HuH-7 (cell line): ENCODE measurements at regions not wholly inside any gene's neighbourhood (a gene's known extent, or its start where the extent isn't known, plus 50 kb on each side); places are given as distances from the start of the nearest gene placed in this dataset.
"Not testable (repeated sequence)": the region's sequence is repeated elsewhere in the genome, so short reads cannot be mapped to it uniquely, and the experiment has no call there.

Experiments used
- DNase-seq: peaks from one replicate; pipeline ENCODE4 v3.0.0; 2011; ENCODE audit warnings: low spot score

DNA sequence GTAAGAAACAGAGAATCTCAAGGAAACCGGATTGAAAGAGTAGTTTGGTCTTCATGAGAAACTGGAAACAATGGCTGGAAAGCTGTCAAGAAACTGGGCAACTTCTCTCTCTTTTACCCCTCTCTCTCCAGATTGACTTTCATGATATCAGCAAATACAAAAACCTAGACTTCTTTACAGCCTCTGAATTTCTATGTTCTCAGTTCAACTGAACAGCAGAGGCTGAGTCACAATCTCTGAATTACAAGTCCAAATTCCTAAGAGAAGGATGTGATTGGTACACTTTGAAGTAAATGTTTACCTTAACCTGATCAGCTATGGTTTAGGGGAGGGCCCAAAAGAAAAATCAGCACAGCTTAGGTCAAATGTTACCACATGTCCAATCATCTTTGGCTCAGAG is 974.9 kb downstream of the RPA4 start:
- no peak for DNase-seq

DNA sequence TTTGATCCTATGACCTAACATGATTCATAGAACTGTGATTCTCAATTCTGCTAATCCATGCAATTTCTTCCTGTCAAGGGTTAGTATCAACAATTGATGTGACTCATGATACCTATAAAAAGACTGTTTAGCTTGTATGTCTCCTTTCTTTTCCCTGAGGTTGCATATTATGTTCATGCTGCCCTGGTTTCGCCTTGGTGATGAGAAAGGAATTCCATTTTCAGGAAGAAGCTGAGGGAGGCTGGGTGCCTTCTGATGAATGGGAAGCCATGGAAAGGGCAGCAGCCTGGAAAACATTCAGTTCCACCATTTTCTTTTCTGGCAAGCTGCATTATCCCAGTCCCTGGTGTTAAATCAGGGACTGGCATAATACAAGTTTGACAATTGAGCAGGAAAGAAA is 976.5 kb downstream of the RPA4 start:
- DNase-seq, result no peak

- DNase-seq, result no peak
Measured at GRCh38 chrX:97863261-97863660, 979.6 kb downstream of the RPA4 start.

DNA sequence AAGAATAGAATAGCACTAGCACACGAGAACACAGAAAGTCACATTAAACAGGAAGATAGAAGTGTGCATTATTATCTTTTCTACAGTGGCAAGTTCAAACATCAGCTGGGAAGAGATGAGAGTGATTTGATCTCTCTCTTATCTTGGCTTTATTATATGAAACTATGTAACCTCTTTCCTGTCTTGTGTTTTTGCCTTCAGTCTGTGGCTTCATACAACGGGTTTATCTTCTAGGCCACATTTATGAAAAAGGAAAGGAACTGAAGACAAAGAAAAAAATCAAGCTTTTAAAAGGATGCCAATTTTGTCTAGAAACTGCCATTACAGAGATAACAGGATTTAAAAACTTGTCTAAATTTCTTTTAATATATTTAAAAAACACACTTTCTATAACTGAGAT is 983.6 kb downstream of the RPA4 start:
- no peak for DNase-seq

DNA sequence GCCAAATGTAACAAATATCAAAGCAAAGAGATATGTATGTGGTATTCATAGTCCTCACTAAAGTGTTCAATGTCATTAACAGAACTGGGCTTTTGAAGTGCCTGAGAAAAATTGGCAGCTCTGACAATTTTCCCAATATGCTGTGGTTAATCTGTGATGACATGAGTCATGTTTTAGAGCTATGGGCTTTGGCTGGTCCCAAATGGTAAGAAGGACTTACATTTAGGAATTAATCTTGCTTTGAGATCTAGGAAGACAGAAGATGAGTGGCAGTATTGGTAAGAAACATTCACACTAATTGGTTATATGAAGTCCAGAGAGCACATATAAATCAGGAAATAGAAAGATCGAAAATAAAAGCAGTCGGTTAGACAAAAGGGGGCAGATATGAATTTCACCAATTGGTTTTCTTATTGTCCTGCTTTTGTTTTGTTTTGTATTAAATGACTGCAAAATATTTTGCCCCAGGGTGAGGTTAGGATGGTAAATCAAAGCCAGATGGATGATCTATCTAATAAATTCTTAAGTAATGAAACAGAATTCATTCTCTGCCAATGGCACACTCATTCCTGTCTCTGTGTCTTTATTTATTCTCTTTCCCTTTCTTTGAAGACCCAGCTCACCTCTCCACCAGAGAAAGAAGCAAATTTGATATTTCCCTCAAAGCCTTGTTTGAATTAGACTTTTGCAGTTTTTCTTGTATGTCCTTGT is 993.1 kb downstream of the RPA4 start:
- no peak for DNase-seq

DNA sequence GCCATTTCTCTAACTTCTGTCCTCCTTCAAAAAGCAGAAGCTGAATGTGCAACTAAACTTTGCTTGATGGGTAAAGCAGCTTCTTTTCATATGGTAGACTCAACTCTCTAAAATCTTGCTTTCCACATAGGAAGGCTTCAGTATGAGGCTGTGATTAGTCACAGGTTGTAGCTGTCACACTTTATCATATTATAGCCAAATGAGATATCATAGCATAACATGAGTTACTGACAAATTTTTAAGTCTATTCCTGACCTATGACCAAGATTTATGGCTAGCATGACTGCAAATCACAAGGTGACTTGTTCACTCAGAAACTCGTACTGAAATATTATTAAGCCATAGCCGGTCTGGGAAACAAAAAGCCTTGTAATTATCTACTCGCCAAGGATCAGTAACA is 998.6 kb downstream of the RPA4 start:
- DNase-seq, result no peak

GRCh38 chrX:97895751-97896150 is 1012.0 kb downstream of the RPA4 start:
- no peak for DNase-seq

GRCh38 chrX:97897998-97898397 is 1014.3 kb downstream of the RPA4 start:
- DNase-seq, result no peak

- DNase-seq, result no peak
Measured at GRCh38 chrX:97898798-97899197, 1015.1 kb downstream of the RPA4 start.

DNA sequence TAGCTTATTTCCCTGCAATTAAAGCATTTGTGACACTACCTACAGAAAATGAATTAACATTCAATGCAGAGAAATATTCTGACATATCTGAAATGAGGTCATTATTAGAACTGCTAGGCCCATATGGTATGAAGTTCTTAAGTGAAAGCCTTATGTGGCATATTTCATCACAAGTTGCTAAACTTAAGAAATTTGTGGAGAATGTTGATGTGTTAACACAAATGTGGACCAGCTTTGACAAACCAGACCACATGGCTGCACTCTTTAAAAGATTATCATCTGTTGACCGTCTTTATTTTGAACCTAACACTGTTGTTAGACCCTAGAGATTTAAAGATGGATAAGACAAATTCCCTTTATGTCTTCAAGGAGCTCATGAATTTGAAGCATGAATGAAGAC is 1024.1 kb downstream of the RPA4 start:
- no peak for DNase-seq

DNA sequence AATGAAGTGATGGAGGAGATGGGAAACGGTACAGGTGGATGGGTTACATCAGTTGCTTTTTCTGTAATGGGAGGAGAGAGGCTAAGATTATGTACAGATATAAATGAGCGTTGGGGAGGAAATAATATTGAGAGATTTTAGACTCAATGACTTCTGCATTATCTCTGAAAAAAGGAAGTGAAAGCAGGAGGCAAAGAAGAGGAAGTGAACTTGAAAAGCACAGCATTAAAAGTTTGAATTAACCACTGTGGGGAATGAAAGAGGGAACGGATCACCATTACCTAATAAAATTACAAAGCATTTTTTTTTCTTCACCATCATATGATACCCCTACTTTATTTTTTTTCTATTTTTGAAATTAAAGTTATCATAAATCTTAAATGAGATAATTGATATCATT is 1025.5 kb downstream of the RPA4 start:
- DNase-seq, result no peak

DNA sequence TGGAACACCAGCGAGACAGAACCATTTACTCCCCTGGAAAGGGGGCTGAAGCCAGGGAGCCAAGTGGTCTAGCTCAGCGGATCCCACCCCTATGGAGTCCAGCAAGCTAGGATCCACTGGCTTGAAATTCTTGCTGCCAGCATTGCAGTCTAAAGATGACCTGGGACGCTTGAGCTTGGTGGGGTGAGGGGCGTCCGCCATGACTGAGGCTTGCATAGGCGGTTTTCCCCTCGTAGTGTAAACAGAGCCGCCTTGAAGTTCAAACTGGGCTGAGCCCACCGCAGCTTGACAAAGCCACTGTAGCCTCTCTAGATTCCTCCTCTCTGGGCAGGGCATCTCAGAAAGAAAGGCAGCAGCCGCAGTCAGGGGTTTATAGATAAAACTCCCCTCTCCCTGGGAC is 1031.7 kb downstream of the RPA4 start:
- DNase-seq, result not testable (repeated sequence)

DNA sequence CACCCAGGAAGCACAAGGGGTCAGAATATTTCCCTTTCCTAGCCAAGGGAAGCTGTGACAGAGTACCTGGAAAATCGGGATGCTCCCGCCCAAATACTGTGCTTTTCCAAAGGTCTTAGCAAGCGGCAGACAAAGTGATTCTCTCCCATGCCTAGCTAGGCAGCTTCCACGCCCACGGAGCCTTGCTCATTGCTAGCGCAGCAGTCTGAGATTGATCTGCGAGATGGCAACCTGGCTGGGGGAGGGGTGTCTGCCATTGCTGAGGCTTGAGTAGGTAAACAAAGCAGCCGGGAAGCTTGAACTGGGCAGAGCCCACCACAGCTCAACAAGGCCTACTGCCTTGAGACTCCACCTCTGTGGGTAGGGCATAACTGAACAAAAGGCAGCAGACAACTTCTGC is 1037.5 kb downstream of the RPA4 start:
- DNase-seq, result not testable (repeated sequence)

DNA sequence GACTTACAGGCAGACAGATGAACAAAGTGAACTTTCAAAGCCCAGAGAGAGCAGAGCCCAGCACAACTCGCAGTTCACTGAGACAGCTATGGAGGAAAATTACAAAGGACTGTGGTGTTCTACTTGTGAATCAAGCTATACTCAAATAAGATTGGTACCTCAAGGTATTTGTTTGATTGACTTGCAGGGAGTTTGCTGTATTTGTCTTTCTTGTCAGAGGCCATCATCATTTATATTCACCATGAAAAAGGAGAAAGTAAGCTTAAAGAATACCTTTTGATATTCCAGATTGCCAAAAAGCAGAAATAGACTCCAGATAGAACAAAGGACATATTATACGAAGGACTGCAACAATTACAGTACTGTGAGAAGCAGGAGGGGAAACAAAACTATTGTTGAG is 1047.9 kb downstream of the RPA4 start:
- no peak for DNase-seq

GRCh38 chrX:97936296-97936695 is 1052.6 kb downstream of the RPA4 start:
- DNase-seq, result no peak

DNA sequence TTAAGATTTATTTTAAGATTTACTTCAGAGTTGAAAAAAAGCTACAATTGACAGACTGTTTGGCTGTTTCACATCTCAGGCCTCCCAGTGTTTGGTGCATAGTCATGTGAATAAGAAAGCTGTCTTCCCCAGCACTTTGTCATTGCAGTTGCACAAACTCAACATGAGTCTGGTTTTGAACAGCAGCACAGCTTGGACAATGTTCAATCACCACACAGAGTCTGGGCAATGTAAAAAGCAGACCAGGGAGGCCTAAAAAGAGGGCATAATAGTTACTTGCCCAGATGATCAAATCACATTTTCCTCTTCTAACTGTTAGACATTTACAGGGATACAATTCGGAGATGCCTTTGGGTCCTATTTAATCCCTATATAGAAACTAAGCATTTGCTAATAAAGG is 1055.0 kb downstream of the RPA4 start:
- DNase-seq, result no peak

GRCh38 chrX:97968376-97969163 is 1084.9 kb downstream of the RPA4 start:
- DNase-seq, result no peak

GRCh38 chrX:97984641-97985040 is 1100.9 kb downstream of the RPA4 start:
- DNase-seq, result no peak

- DNase-seq, result no peak
Measured at GRCh38 chrX:97985096-97985495, 1101.4 kb downstream of the RPA4 start.

GRCh38 chrX:97987979-97988378 is 1104.3 kb downstream of the RPA4 start:
- DNase-seq, result no peak

GRCh38 chrX:97995834-97996233 is 1112.1 kb downstream of the RPA4 start:
- DNase-seq, result no peak

- DNase-seq, result no peak
Measured at GRCh38 chrX:98028691-98029090, 1145.0 kb downstream of the RPA4 start.

DNA sequence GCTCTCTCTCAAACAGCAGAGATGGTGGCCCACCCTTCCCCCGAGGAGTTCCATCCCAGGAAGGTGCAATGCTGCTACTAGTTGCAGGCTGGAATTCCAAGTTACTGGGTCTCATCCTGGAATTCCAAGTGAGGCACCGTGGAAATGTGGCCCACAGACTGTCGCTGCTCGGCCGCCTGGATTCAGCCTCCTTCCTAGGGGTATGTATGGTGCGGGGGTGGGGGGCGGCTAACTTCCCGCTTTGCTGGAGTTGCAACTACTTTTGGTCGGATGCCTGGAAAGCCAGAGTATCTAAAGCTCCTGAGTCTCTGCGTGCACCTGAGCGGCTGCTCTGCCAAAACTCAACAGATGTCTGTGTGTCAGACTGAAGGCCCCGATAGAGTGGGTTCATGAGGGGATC is 1146.2 kb downstream of the RPA4 start:
- DNase-seq, result no peak

- no peak for DNase-seq
Measured at GRCh38 chrX:98057176-98057575, 1173.5 kb downstream of the RPA4 start.
